ENCODE measurements at regions not wholly inside any gene's neighbourhood (a gene's known extent, or its start where the extent isn't known, plus 50 kb on each side); places are given as distances from the start of the nearest gene placed in this dataset.

- Histone ChIP-seq H3K27me3 (ENCODE audit: insufficient read depth, low read length) (no peaks in the 10 kb centered on the region), H3K4me1 (ENCODE audit: control insufficient read depth in 1 of 2, insufficient read depth in 2 of 2, low read length in 2 of 2) (no peaks in the 10 kb centered on the region), H3K4me2 (ENCODE audit: low read length) (no peak overlapping the region), H3K79me2 (ENCODE audit: insufficient read depth, low read length) (no peaks in the 10 kb centered on the region), H3K9me3 (ENCODE audit: control insufficient read depth in 1 of 2, insufficient read depth in 1 of 2, low read depth in 1 of 2, low read length in 2 of 2) (no peaks in the 10 kb centered on the region), H3K9ac (ENCODE audit: low read length) (no peak overlapping the region), H3K36me3 (ENCODE audit: control insufficient read depth in 1 of 2, insufficient read depth in 2 of 2, low read length in 2 of 2) (no peaks in the 10 kb centered on the region), H3K27ac (ENCODE audit: low read depth, low read length) (no peak overlapping the region), H3K4me3 (replicated peaks in 1 of 2; ENCODE audit: low read depth in 1 of 2, low read length in 2 of 2) (no peak overlapping the region), H4K20me1 (ENCODE audit: insufficient read depth) (no peaks in the 10 kb centered on the region), H2AFZ (ENCODE audit: low read depth, low read length, poor library complexity, severe bottlenecking) (no peak overlapping the region), H3K9me2 (ENCODE audit: insufficient read depth) (no peaks in the 10 kb centered on the region)
- BruUV-seq (replicated peaks): no TSS peak
- intact Hi-C loops (cut with micrococcal nuclease): no loop called here
- DNase-seq (ENCODE audit: low read depth, low spot score) (no peak), ATAC-seq (no peak)
- RAD21 ChIA-PET (ENCODE audit: low non-redundant PET in 1 of 2, low total read pairs in 2 of 2, uncharacterized antibody in 2 of 2, unreplicated experiment in 2 of 2): no interaction called here
- TF ChIP-seq MAX (IDR thresholded peaks at IDR 0.05) (no peak), POLR2A (IDR thresholded peaks at IDR 0.05; ENCODE audit: borderline replicate concordance, extremely low read depth, insufficient read depth, insufficient read length) (no peak), SRF (IDR thresholded peaks at IDR 0.05; ENCODE audit: low read depth) (no peak), ELF1 (IDR thresholded peaks at IDR 0.05; ENCODE audit: borderline replicate concordance, low read depth) (no peak), EGR1 (IDR thresholded peaks at IDR 0.05; ENCODE audit: low read depth) (no peak), SIN3A (IDR thresholded peaks at IDR 0.05; ENCODE audit: low read depth) (no peak), CTCF (IDR thresholded peaks at IDR 0.05 in 2 of 3, conservative IDR thresholded peaks at IDR 0.05 in 1 of 3; ENCODE audit: borderline replicate concordance in 1 of 3, insufficient read depth in 1 of 3, low read depth in 2 of 3, low read length in 2 of 3) (no peak), POLR2AphosphoS5 (IDR thresholded peaks at IDR 0.05; ENCODE audit: low read depth, low read length) (no peak), RAD21 (IDR thresholded peaks at IDR 0.05; ENCODE audit: low read depth) (no peak), ZFX (IDR thresholded peaks at IDR 0.05) (no peak), EZH2phosphoT487 (IDR thresholded peaks at IDR 0.05; ENCODE audit: borderline replicate concordance) (no peak), ZNF274 (IDR thresholded peaks at IDR 0.05; ENCODE audit: low read depth, low read length) (no peak), EZH2 (IDR thresholded peaks at IDR 0.05) (no peak), CEBPB (IDR thresholded peaks at IDR 0.05; ENCODE audit: low read depth) (no peak), YY1 (IDR thresholded peaks at IDR 0.05; ENCODE audit: extremely low read depth, insufficient replicate concordance, low read depth, low read length) (no peak), JUND (IDR thresholded peaks at IDR 0.05) (no peak)
- CTCF ChIA-PET: no interaction called here
- POLR2A ChIA-PET: no interaction called here
Measured at GRCh38 chrX:124256629-124257380, 75.7 kb upstream of the TEX13D start.
